CD14-positive monocyte (primary cell): ENCODE measurements at regions not wholly inside any gene's neighbourhood (a gene's known extent, or its start where the extent isn't known, plus 50 kb on each side); places are given as distances from the start of the nearest gene placed in this dataset.

Source experiments
- DNase-seq, 3 donors: peaks; one replicate each; pipeline ENCODE4 v3.0.0-alpha.2; 2011 to 2022
- H2AFZ ChIP-seq: 2 replicates; pipeline ENCODE4 v1.6.0; 2012; ENCODE audit warnings: mild to moderate bottlenecking, low read depth, low read length, inconsistent platforms; ENCODE audit not compliant: insufficient read depth, poor library complexity, severe bottlenecking
- H3K27ac ChIP-seq, 2 donors: 1 replicate in 1 of 2; 2 replicates in 1 of 2; pipeline ENCODE4 v1.5.1; 2012 to 2013; ENCODE audit warnings: low read length in 2 of 2, control low read depth in 1 of 2, inconsistent platforms in 1 of 2, low read depth in 1 of 2, mild to moderate bottlenecking in 1 of 2
- H3K27me3 ChIP-seq, 2 donors: one replicate each; pipeline versions ENCODE4 v1.6.0 to v1.6.1; 2011 to 2013; ENCODE audit warnings: low read length in 2 of 2; ENCODE audit not compliant: control insufficient read depth in 2 of 2, insufficient read depth in 2 of 2
- H3K36me3 ChIP-seq, 2 donors: replicated peaks in 1 of 2; 1 replicate in 1 of 2; 2 replicates in 1 of 2; pipeline versions ENCODE4 v1.5.1 to v1.6.1; 2012 to 2013; ENCODE audit warnings: low read length in 2 of 2, control low read depth in 1 of 2, inconsistent platforms in 1 of 2, mild to moderate bottlenecking in 1 of 2; ENCODE audit not compliant: insufficient read depth in 2 of 2, control insufficient read depth in 1 of 2
- H3K4me1 ChIP-seq, 2 donors: 1 replicate in 1 of 2; 2 replicates in 1 of 2; pipeline versions ENCODE4 v1.5.1 to v1.6.1; 2012 to 2013; ENCODE audit warnings: low read length in 2 of 2, control low read depth in 1 of 2, inconsistent platforms in 1 of 2, mild to moderate bottlenecking in 1 of 2, moderate library complexity in 1 of 2; ENCODE audit not compliant: insufficient read depth in 2 of 2, control insufficient read depth in 1 of 2
- H3K4me2 ChIP-seq: replicated peaks from 2 replicates; pipeline ENCODE3; 2012; ENCODE audit warnings: low read length, moderate library complexity, mild to moderate bottlenecking; ENCODE audit not compliant: poor library complexity, severe bottlenecking; ENCODE audit errors: extremely low read depth
- H3K4me3 ChIP-seq, 3 experiments: fragments of 200-600 bp in 1 of 3; sonication (generic) in 1 of 3; replicated peaks in 1 of 3; 1 replicate in 2 of 3; 2 replicates in 1 of 3; pipeline ENCODE4 v1.5.1; 2011 to 2013; ENCODE audit warnings: low read length in 3 of 3, mild to moderate bottlenecking in 3 of 3, control low read depth in 2 of 3, low read depth in 2 of 3, inconsistent platforms in 1 of 3, moderate library complexity in 1 of 3
- H3K79me2 ChIP-seq: 2 replicates; pipeline ENCODE4 v1.6.0; 2012; ENCODE audit warnings: mild to moderate bottlenecking, control low read depth, inconsistent platforms, low read length, moderate library complexity; ENCODE audit not compliant: insufficient read depth
- H3K9ac ChIP-seq: 2 replicates; pipeline ENCODE4 v1.6.0; 2017; ENCODE audit warnings: low read length, mild to moderate bottlenecking; ENCODE audit not compliant: insufficient read depth, poor library complexity, severe bottlenecking
- H3K9me3 ChIP-seq, 2 donors: replicated peaks in 1 of 2; 1 replicate in 1 of 2; 2 replicates in 1 of 2; pipeline versions ENCODE4 v1.5.1 to v1.6.1; 2012 to 2013; ENCODE audit warnings: low read length in 2 of 2, control low read depth in 1 of 2; ENCODE audit not compliant: control insufficient read depth in 1 of 2, insufficient read depth in 1 of 2
- H4K20me1 ChIP-seq: 2 replicates; pipeline ENCODE4 v1.6.0; 2012; ENCODE audit warnings: mild to moderate bottlenecking, low read length, control low read depth, moderate library complexity; ENCODE audit not compliant: insufficient read depth
- H3K27ac Mint-ChIP-seq, 7 donors: one replicate each; pipeline ENCODE4 v1.8.0; 2020; ENCODE audit warnings: mild to moderate bottlenecking in 7 of 7, mixed read lengths in 7 of 7, moderate library complexity in 6 of 7, inconsistent platforms in 2 of 7
- H3K27me3 Mint-ChIP-seq, 3 donors: one replicate each; pipeline ENCODE4 v1.8.0; 2021 to 2022; ENCODE audit warnings: low read depth in 3 of 3, mild to moderate bottlenecking in 3 of 3, mixed read lengths in 3 of 3, moderate library complexity in 3 of 3, inconsistent platforms in 1 of 3
- H3K36me3 Mint-ChIP-seq, 2 donors: one replicate each; pipeline ENCODE4 v1.8.0; 2020; ENCODE audit warnings: mixed read lengths in 2 of 2, inconsistent platforms in 1 of 2, mild to moderate bottlenecking in 1 of 2
- H3K4me1 Mint-ChIP-seq: one replicate; pipeline ENCODE4 v1.8.0; 2020; ENCODE audit warnings: mild to moderate bottlenecking, mixed read lengths
- H3K4me3 Mint-ChIP-seq, 2 donors: one replicate each; pipeline ENCODE4 v1.8.0; 2020; ENCODE audit warnings: mild to moderate bottlenecking in 2 of 2, mixed read lengths in 2 of 2, moderate library complexity in 1 of 2
- H3K9me3 Mint-ChIP-seq, 7 donors: one replicate each; pipeline ENCODE4 v1.8.0; 2020 to 2022; ENCODE audit warnings: mixed read lengths in 7 of 7, mild to moderate bottlenecking in 6 of 7, moderate library complexity in 6 of 7, inconsistent platforms in 2 of 7
- CTCF ChIP-seq: fragments of 200-600 bp; IDR thresholded peaks from one replicate; pipeline ENCODE4 v1.8.0; 2022; ENCODE audit warnings: antibody characterized with exemption, mild to moderate bottlenecking
- WGBS: methylation state at CpG from one replicate; pipeline ENCODE4 v1.1.5; 2013; ENCODE audit warnings: missing lambda C conversion rate; ENCODE audit not compliant: insufficient coverage; 5-methylcytosine and 5-hydroxymethylcytosine counted together
- intact Hi-C, 2 donors: fragments of 100-400 bp; cut with micrococcal nuclease; formaldehyde crosslinking; loops; one replicate each; pipeline versions ENCODE4 v1.15.0 to v1.15.1; 2023

- WGBS = no CpG with 5 or more reads among the region's 1 CpG
- no peaks in the 10 kb centered on the region for H3K4me1 ChIP-seq
- intact Hi-C loops = no loop called here
- no peak overlapping the region for H2AFZ ChIP-seq
- no peak overlapping the region for H3K4me3 ChIP-seq
- no peaks in the 10 kb centered on the region for H4K20me1 ChIP-seq
- Mint-ChIP-seq H3K4me3 (no peak overlapping the region), H3K9me3 (peaks cover 0 to 4% (median 0%) of the 10 kb centered on the region in 7 donors), H3K27ac (no peak overlapping the region), H3K36me3 (no peaks in the 10 kb centered on the region), H3K4me1 (no peaks in the 10 kb centered on the region), H3K27me3 (peaks cover 0 to 6% (median 4%) of the 10 kb centered on the region in 3 donors)
- no peak overlapping the region for H3K4me2 ChIP-seq
- no peaks in the 10 kb centered on the region for H3K36me3 ChIP-seq
- H3K9me3 ChIP-seq = no peaks in the 10 kb centered on the region
- H3K79me2 ChIP-seq = no peaks in the 10 kb centered on the region
- H3K27me3 ChIP-seq = peaks cover 0 to 3% of the 10 kb centered on the region in 2 donors
- H3K27ac ChIP-seq = no peak overlapping the region
- DNase-seq = no peak
- no peak overlapping the region for H3K9ac ChIP-seq
- no peak for TF ChIP-seq CTCF
Observed at GRCh38 chr12:102321305-102322082, 123.9 kb upstream of the PMCH start.

- no peak overlapping the region for H3K4me2 ChIP-seq
- no peaks in the 10 kb centered on the region for H3K36me3 Mint-ChIP-seq
Observed at GRCh38 chr12:102317155-102317554, 119.5 kb upstream of the PMCH start.

More at GRCh38 chr12:102317155-102317554, 119.5 kb upstream of the PMCH start:
- H3K4me1 Mint-ChIP-seq = no peaks in the 10 kb centered on the region
- H3K79me2 ChIP-seq = no peaks in the 10 kb centered on the region
- no peaks in the 10 kb centered on the region for H3K4me1 ChIP-seq
- H3K9me3 ChIP-seq = no peaks in the 10 kb centered on the region
- H3K9ac ChIP-seq = no peak overlapping the region
- intact Hi-C loops = no loop called here
- H3K4me3 ChIP-seq = no peak overlapping the region
- H3K27ac Mint-ChIP-seq = no peak overlapping the region
- H3K27ac ChIP-seq = no peak overlapping the region
- no peak overlapping the region for H3K4me3 Mint-ChIP-seq
- peaks cover 0 to 5% (median 2%) of the 10 kb centered on the region in 7 donors for H3K9me3 Mint-ChIP-seq
- TF ChIP-seq CTCF = no peak
- no peak for DNase-seq
- no peaks in the 10 kb centered on the region for H3K36me3 ChIP-seq
- H3K27me3 ChIP-seq = peaks cover 0 to 3% of the 10 kb centered on the region in 2 donors
- WGBS = no CpG with 5 or more reads among the region's 4 CpGs
- peaks cover 2 to 3% (median 3%) of the 10 kb centered on the region in 3 donors for H3K27me3 Mint-ChIP-seq
- H2AFZ ChIP-seq = no peak overlapping the region
- no peaks in the 10 kb centered on the region for H4K20me1 ChIP-seq
